Breast epithelium (tissue), 3 donors: ENCODE measurements at regions not wholly inside any gene's neighbourhood (a gene's known extent, or its start where the extent isn't known, plus 50 kb on each side); places are given as distances from the start of the nearest gene placed in this dataset.

Experiments used
- POLR2A ChIP-seq: fragments of 450-650 bp; IDR thresholded peaks from one replicate; pipeline ENCODE4 v1.6.1; 2016; ENCODE audit warnings: antibody characterized with exemption, mild to moderate bottlenecking, moderate library complexity
- TF ChIP-seq, protein P1 (sequence below), 3 donors: fragments of 450-650 bp; IDR thresholded peaks; one replicate each; pipeline ENCODE4 v1.5.1; 2016 to 2017; ENCODE audit warnings: antibody characterized with exemption in 3 of 3, mild to moderate bottlenecking in 3 of 3, moderate library complexity in 3 of 3

DNA sequence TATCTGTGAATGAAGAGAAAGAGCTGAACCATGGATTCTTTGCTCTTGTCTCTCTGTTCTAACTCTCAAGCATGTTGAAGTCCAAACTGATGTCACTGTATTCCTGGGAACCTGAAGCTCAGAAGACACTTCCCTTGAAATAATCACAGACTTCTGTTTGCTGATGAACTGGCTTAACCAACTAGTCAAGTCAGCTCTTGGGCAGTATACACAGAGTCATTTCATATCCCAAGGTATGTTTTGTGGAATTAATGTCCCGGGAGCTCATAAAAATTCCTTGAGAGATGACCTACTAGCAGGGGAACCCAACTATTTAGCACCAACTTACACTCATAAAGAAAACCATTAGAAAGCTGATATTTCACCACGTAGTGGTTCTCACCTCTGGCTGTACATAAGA lies 156.6 kb downstream of the NR4A2 start:
- TF ChIP-seq, protein P1, sequence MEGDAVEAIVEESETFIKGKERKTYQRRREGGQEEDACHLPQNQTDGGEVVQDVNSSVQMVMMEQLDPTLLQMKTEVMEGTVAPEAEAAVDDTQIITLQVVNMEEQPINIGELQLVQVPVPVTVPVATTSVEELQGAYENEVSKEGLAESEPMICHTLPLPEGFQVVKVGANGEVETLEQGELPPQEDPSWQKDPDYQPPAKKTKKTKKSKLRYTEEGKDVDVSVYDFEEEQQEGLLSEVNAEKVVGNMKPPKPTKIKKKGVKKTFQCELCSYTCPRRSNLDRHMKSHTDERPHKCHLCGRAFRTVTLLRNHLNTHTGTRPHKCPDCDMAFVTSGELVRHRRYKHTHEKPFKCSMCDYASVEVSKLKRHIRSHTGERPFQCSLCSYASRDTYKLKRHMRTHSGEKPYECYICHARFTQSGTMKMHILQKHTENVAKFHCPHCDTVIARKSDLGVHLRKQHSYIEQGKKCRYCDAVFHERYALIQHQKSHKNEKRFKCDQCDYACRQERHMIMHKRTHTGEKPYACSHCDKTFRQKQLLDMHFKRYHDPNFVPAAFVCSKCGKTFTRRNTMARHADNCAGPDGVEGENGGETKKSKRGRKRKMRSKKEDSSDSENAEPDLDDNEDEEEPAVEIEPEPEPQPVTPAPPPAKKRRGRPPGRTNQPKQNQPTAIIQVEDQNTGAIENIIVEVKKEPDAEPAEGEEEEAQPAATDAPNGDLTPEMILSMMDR (IDR thresholded peaks at IDR 0.05): no peak
- no peak for TF ChIP-seq POLR2A
